Panc1 (cell line): ENCODE measurements at regions not wholly inside any gene's neighbourhood (a gene's known extent, or its start where the extent isn't known, plus 50 kb on each side); places are given as distances from the start of the nearest gene placed in this dataset.

ENCODE experiments used
- ATAC-seq: fragments of 200-7000 bp; cut with Tn5 transposase; 2 replicates; pipeline ENCODE4 v1.9.1; 2020; ENCODE audit warnings: mild to moderate bottlenecking, moderate library complexity
- BruUV-seq: library from RNA; stranded (reverse); fragments of 400-500 nt; replicated peaks from 2 replicates; lab custom pipeline; 2021; lab: Mats Ljungman, UMichigan
- CTCF ChIA-PET: fragments of 300-600 bp; sonication (Branson Sonifier 250); formaldehyde crosslinking; loops from one replicate; lab custom pipeline; 2022; ENCODE audit warnings: antibody characterized with exemption; lab: Charles Lee
- POLR2A ChIA-PET: fragments of 300-600 bp; sonication (Branson Sonifier 250); formaldehyde crosslinking; loops from one replicate; lab custom pipeline; 2022; ENCODE audit warnings: antibody characterized with exemption; lab: Charles Lee
- DNase-seq: peaks from one replicate; pipeline ENCODE4 v3.0.0-alpha.2; 2010; ENCODE audit warnings: low read depth, low spot score
- H3K27ac ChIP-seq: 2 replicates; pipeline ENCODE4 v1.5.1; 2011; ENCODE audit warnings: mild to moderate bottlenecking, low read length, inconsistent platforms
- H3K27me3 ChIP-seq: fragments of 200-500 bp; sonication (Bioruptor generic); 2 replicates; pipeline ENCODE4 v1.6.0; 2014; ENCODE audit warnings: low read length, inconsistent platforms; ENCODE audit not compliant: control insufficient read depth, insufficient read depth
- H3K36me3 ChIP-seq: fragments of 200-500 bp; sonication (Bioruptor generic); 2 replicates; pipeline ENCODE4 v1.5.1; 2014; ENCODE audit warnings: inconsistent platforms, mild to moderate bottlenecking, low read length, moderate library complexity; ENCODE audit not compliant: control insufficient read depth, insufficient read depth
- H3K4me1 ChIP-seq: 2 replicates; pipeline ENCODE4 v1.5.1; 2011; ENCODE audit warnings: inconsistent platforms, mild to moderate bottlenecking, low read length, moderate library complexity; ENCODE audit not compliant: control insufficient read depth, insufficient read depth
- H3K4me3 ChIP-seq, 2 experiments: 2 replicates each; pipeline ENCODE4 v1.5.1; 2011 to 2012; ENCODE audit warnings: low read depth in 2 of 2, low read length in 2 of 2, mild to moderate bottlenecking in 2 of 2, inconsistent platforms in 1 of 2, moderate library complexity in 1 of 2
- H3K9me3 ChIP-seq: fragments of 200-500 bp; sonication (Bioruptor generic); 2 replicates; pipeline ENCODE4 v1.5.1; 2014; ENCODE audit warnings: low read depth, mild to moderate bottlenecking, inconsistent platforms, low read length, moderate library complexity; ENCODE audit not compliant: control insufficient read depth, insufficient read depth
- CTCF ChIP-seq: fragments of 450-650 bp; IDR thresholded peaks from 2 replicates; pipeline ENCODE4 v1.5.1; 2017; ENCODE audit warnings: mild to moderate bottlenecking
- POLR2AphosphoS5 ChIP-seq: IDR thresholded peaks from 2 replicates; pipeline ENCODE4 v1.6.1; 2012; ENCODE audit warnings: mild to moderate bottlenecking, low read depth, low read length, moderate library complexity
- REST ChIP-seq, 2 experiments: IDR thresholded peaks; 2 replicates each; pipeline ENCODE4 v1.6.1; 2011 to 2012; ENCODE audit warnings: low read depth in 2 of 2, control low read depth in 1 of 2, low read length in 1 of 2, mild to moderate bottlenecking in 1 of 2, moderate library complexity in 1 of 2; ENCODE audit not compliant: insufficient read depth in 1 of 2
- SIN3A ChIP-seq: IDR thresholded peaks from 2 replicates; pipeline ENCODE4 v1.6.1; 2012; ENCODE audit warnings: low read depth, mild to moderate bottlenecking, low read length, moderate library complexity, borderline replicate concordance; ENCODE audit not compliant: insufficient read depth
- TCF7L2 ChIP-seq: IDR thresholded peaks from 2 replicates; pipeline ENCODE4 v1.6.1; 2011; ENCODE audit warnings: mild to moderate bottlenecking, low read depth, low read length, inconsistent platforms
- in situ Hi-C: cut with HindIII; loops from 2 replicates; pipeline ENCODE4 v1.10.0; 2016; ENCODE audit warnings: low sequenced_read_pairs, low pct_unique_long_range_greater_than_20kb
- intact Hi-C: fragments of 100-400 bp; cut with micrococcal nuclease; formaldehyde crosslinking; loops from one replicate; pipeline ENCODE4 v1.10.0; 2022; ENCODE audit not compliant: unreplicated experiment

- Histone ChIP-seq H3K36me3 (no peaks in the 10 kb centered on the region), H3K4me1 (no peaks in the 10 kb centered on the region), H3K4me3 (no peak overlapping the region), H3K9me3 (no peaks in the 10 kb centered on the region), H3K27ac (no peak overlapping the region), H3K27me3 (no peaks in the 10 kb centered on the region)
- TF ChIP-seq CTCF: no peak
- no peak for TF ChIP-seq REST (IDR thresholded peaks at IDR 0.05; ENCODE audit: insufficient read depth in 1 of 2, low read depth in 2 of 2, low read length in 1 of 2)
- TF ChIP-seq SIN3A: no peak
- TF ChIP-seq POLR2AphosphoS5: no peak
- TF ChIP-seq TCF7L2: no peak
- in situ Hi-C loops (no loop called here), intact Hi-C loops (no loop called here)
- BruUV-seq: no TSS peak
- CTCF ChIA-PET: no interaction called here
- POLR2A ChIA-PET: no interaction called here
- ATAC-seq (no peak), DNase-seq (no peak)
These were observed 595.9 kb upstream of the AUTS2 start for GRCh38 chr7:69002416-69002815.

- Histone ChIP-seq H3K4me3 (no peak overlapping the region), H3K27ac (no peak overlapping the region), H3K27me3 (no peaks in the 10 kb centered on the region), H3K4me1 (no peaks in the 10 kb centered on the region), H3K9me3 (no peaks in the 10 kb centered on the region), H3K36me3 (no peaks in the 10 kb centered on the region; the same call in 1 of the 2 replicates)
- ATAC-seq (no peak), DNase-seq (no peak)
- in situ Hi-C loops (no loop called here), intact Hi-C loops (no loop called here)
- no TSS peak for BruUV-seq
- TF ChIP-seq TCF7L2 (no peak), REST (IDR thresholded peaks at IDR 0.05; ENCODE audit: insufficient read depth in 1 of 2, low read depth in 2 of 2, low read length in 1 of 2) (no peak), SIN3A (no peak), POLR2AphosphoS5 (no peak), CTCF (no peak)
- ChIA-PET CTCF (no interaction called here), POLR2A (no interaction called here)
These were observed 586.1 kb upstream of the AUTS2 start for GRCh38 chr7:69012149-69012548.
